ENCODE measurements at regions not wholly inside any gene's neighbourhood (a gene's known extent, or its start where the extent isn't known, plus 50 kb on each side); places are given as distances from the start of the nearest gene placed in this dataset.

DNA sequence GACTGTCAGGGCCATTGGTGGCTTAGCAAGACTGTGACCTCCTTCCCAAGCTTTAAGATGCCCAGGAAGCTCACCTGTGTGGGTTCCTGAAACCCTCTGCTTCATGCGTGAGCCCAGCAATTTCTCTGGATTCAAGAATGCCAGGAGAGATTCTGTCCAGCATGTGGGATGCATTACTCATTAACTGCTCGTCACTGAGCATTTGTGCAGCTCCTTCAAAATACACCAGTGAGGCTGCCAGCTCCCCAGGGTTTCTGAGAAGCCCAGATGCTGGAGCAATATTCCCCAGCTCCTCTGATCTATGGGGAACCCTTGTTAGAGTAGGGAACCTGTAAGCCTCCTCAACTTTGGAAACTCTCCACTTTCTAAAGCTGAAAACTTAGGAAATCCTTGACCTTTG is 126.5 kb downstream of the CHST1 start:
- no peaks in the 10 kb centered on the region for H3K79me1 ChIP-seq (ENCODE audit: insufficient read depth, low read depth, low read length, poor library complexity, severe bottlenecking)
- TF ChIP-seq CTCF (conservative IDR thresholded peaks at IDR 0.05), result no peak
- no CpG with 5 or more reads among the region's 2 CpGs for WGBS (ENCODE audit: extremely low coverage, insufficient read length, low lambda C conversion rate)
- H3K23me2 ChIP-seq (ENCODE audit: insufficient read length, low read depth, low read length, poor library complexity, severe bottlenecking), result no peaks in the 10 kb centered on the region
- H3K23ac ChIP-seq (ENCODE audit: insufficient read length, low read depth, low read length), result no peak overlapping the region
- no peak overlapping the region for H3K4me2 ChIP-seq (ENCODE audit: insufficient read depth, insufficient read length, low read length)
- no peak overlapping the region for H4K8ac ChIP-seq (replicated peaks; ENCODE audit: insufficient read length, low read depth, low read length)
- no peak overlapping the region for H4K5ac ChIP-seq (ENCODE audit: insufficient read length, low read depth, low read length)
- no peak overlapping the region for H3K18ac ChIP-seq (ENCODE audit: insufficient read length, low read depth, low read length)
- no peaks in the 10 kb centered on the region for H3K4me1 ChIP-seq (ENCODE audit: insufficient read depth, low read length)
- H3K27ac ChIP-seq (ENCODE audit: insufficient read length, low read depth, low read length), result no peak overlapping the region
- no peaks in the 10 kb centered on the region for H3K36me3 Mint-ChIP-seq (ENCODE audit: insufficient read depth in 1 of 3, low read depth in 3 of 3)
- H2BK15ac ChIP-seq (ENCODE audit: low read depth, low read length), result no peak overlapping the region
- H3K9me3 Mint-ChIP-seq, result no peaks in the 10 kb centered on the region; a peak in 1 of 5 replicates
- no peak overlapping the region for H3K4me3 Mint-ChIP-seq
- no peaks in the 10 kb centered on the region for H3K9me3 ChIP-seq (ENCODE audit: control insufficient read depth, low read depth, low read length)
- H3K27ac Mint-ChIP-seq, result no peak overlapping the region
- no peak overlapping the region for H3K14ac ChIP-seq (ENCODE audit: insufficient read depth, low read length)
- no peak overlapping the region for H4K91ac ChIP-seq (ENCODE audit: insufficient read length, low read depth, low read length)
- H2BK5ac ChIP-seq (ENCODE audit: insufficient read length, low read length), result no peak overlapping the region
- H3K4ac ChIP-seq (ENCODE audit: low read depth, low read length), result no peak overlapping the region
- no peak overlapping the region for H2BK120ac ChIP-seq (ENCODE audit: low read depth, low read length, poor library complexity, severe bottlenecking)
- no peaks in the 10 kb centered on the region for H3K27me3 ChIP-seq (ENCODE audit: insufficient read depth, low read length)
- H2BK20ac ChIP-seq (ENCODE audit: low read depth, low read length, poor library complexity, severe bottlenecking), result no peak overlapping the region
- peaks cover 32% of the 10 kb centered on the region for H3K27me3 Mint-ChIP-seq (ENCODE audit: low read depth)
- H2BK12ac ChIP-seq (ENCODE audit: insufficient read length, low read depth, low read length), result no peak overlapping the region
- no peak overlapping the region for H2AK5ac ChIP-seq (ENCODE audit: insufficient read length, low read length)
- H3T11ph ChIP-seq (ENCODE audit: low read length), result no peak overlapping the region
- H3K56ac ChIP-seq (ENCODE audit: insufficient read length, low read depth, low read length), result no peak overlapping the region
- DNase-seq, result no peak
- H4K20me1 ChIP-seq (ENCODE audit: control insufficient read depth, insufficient read depth, insufficient read length), result no peaks in the 10 kb centered on the region
- H3K4me1 Mint-ChIP-seq, result peaks cover 0 to 6% of the 10 kb centered on the region in 2 experiments; a peak in 2 of 4 replicates
- no peak overlapping the region for H3K9ac ChIP-seq (ENCODE audit: extremely low read depth, insufficient read length, low read length)
- H2AFZ ChIP-seq (ENCODE audit: low read length), result no peak overlapping the region
- H3K79me2 ChIP-seq (ENCODE audit: insufficient read depth, low read length), result no peaks in the 10 kb centered on the region

All from H9 (cell line).